Activated naive CD8-positive, alpha-beta T cell treated with anti-CD3 and anti-CD28 coated beads for 36 hours (primary cell): ENCODE measurements at regions not wholly inside any gene's neighbourhood (a gene's known extent, or its start where the extent isn't known, plus 50 kb on each side); places are given as distances from the start of the nearest gene placed in this dataset.

ENCODE experiments used
- DNase-seq: peaks from one replicate; pipeline ENCODE4 v3.0.0; 2021
- H3K27ac Mint-ChIP-seq: one replicate; pipeline ENCODE4 v1.8.0; 2022; ENCODE audit warnings: mild to moderate bottlenecking, moderate library complexity, mixed read lengths
- H3K27me3 Mint-ChIP-seq: one replicate; pipeline ENCODE4 v1.8.0; 2022; ENCODE audit warnings: mild to moderate bottlenecking, mixed read lengths
- H3K36me3 Mint-ChIP-seq: one replicate; pipeline ENCODE4 v1.8.0; 2021; ENCODE audit warnings: mild to moderate bottlenecking, mixed read lengths
- H3K4me1 Mint-ChIP-seq: one replicate; pipeline ENCODE4 v1.8.0; 2021; ENCODE audit warnings: mixed read lengths
- H3K4me3 Mint-ChIP-seq: one replicate; pipeline ENCODE4 v1.8.0; 2022; ENCODE audit warnings: mild to moderate bottlenecking, moderate library complexity, mixed read lengths
- H3K9me3 Mint-ChIP-seq: one replicate; pipeline ENCODE4 v1.8.0; 2022; ENCODE audit warnings: mixed read lengths

DNA sequence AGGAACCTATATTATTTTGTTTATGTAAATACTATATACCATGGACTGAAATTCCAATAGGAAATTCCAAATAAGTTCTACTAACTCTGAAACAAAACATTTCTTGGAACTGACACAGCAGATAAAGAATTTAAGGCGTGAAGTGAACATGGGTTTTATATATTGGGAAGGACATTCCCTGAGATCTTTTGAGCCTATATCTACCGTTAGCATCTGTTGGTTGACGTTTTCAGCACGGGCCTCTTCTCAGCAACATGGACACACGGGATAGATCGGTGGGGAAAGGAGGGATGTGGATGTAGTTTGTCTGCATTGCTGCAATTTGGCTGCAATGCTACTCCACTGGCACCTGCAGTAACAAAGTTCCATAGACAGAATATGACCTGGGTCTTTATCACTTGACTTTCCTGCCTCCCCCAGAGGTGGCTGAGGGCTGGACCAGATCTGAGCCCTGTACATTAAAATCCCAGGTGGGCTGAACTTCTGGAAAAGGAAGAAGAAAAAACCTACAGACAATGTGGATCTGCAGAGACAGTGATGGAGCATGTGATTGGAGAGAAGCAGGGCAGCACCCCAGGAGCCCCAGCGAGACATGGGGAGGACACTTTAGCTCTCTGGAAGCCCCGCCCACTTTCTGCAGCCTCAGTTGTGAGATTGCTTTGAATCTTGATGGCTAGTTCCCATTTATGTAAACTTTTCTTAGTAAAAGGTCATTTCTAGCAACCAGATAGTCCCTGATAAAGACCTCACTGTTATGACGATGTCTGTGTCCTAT lies 91.2 kb upstream of the CPEB4 start:
- no peak overlapping the region for H3K27ac Mint-ChIP-seq
- H3K4me3 Mint-ChIP-seq = no peak overlapping the region
- no peaks in the 10 kb centered on the region for H3K9me3 Mint-ChIP-seq
- DNase-seq = no peak
- no peaks in the 10 kb centered on the region for H3K36me3 Mint-ChIP-seq
- no peaks in the 10 kb centered on the region for H3K27me3 Mint-ChIP-seq
- no peaks in the 10 kb centered on the region for H3K4me1 Mint-ChIP-seq

DNA sequence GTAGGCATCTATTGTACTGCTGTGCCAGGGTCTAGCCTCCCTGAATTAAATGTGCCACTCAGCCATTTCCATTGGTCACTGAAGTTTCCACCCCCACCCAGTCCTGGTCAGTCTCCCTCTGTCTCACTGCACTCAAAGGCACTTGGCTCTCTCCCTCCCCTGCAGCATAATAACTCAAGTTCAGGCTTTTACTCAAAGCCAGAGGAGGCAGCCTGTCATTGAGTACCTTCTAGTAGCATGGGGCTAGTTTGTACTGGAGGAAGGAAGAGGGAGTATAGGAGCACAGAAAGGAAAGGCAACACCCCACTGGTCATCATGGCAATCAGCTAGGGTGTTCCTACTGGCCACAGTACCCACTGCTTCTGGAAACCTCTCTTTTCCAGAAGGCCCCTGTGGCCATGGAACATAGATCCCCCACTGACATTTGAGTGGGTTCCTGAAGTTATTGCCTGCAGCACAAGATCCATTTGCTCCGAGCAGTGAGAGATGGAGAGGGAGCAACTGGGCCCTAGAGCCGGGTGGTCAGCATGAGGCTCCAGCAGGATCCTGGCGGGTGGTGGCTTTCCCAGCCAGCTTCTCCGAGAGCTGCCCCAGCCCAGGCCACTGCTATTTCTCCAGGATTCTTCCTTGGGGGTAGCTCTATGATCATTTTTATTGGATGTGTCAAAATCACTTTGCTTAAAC lies 89.9 kb upstream of the CPEB4 start:
- H3K36me3 Mint-ChIP-seq = no peaks in the 10 kb centered on the region

DNA sequence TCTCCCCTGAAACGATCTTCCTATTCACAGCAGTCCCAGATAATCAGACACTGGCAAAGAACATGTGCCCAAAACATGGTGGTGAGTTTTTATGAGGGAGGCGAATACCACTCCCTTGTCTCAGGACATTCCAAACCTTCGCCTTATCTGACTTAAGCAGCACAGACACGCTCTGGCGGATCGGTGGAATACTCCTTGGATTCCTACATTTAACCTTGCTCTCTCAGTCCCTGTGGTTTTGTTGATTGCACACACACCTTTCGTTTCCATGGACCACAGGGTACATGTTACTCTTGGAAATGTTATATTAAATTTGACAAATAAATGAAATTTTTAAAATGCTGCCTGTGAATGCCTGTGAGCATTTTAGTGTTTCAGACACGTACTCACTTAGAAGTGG lies 87.8 kb upstream of the CPEB4 start:
- Mint-ChIP-seq H3K4me1 (no peaks in the 10 kb centered on the region), H3K27ac (no peak overlapping the region), H3K9me3 (peaks cover 3% of the 10 kb centered on the region), H3K4me3 (no peak overlapping the region), H3K27me3 (no peaks in the 10 kb centered on the region), H3K36me3 (no peaks in the 10 kb centered on the region)
- no peak for DNase-seq

More for the DNA sequence above, 89.9 kb upstream of the CPEB4 start:
- Mint-ChIP-seq H3K27me3 (no peaks in the 10 kb centered on the region), H3K9me3 (no peaks in the 10 kb centered on the region), H3K4me1 (no peaks in the 10 kb centered on the region), H3K4me3 (no peak overlapping the region), H3K27ac (no peak overlapping the region)
- no peak for DNase-seq

DNA sequence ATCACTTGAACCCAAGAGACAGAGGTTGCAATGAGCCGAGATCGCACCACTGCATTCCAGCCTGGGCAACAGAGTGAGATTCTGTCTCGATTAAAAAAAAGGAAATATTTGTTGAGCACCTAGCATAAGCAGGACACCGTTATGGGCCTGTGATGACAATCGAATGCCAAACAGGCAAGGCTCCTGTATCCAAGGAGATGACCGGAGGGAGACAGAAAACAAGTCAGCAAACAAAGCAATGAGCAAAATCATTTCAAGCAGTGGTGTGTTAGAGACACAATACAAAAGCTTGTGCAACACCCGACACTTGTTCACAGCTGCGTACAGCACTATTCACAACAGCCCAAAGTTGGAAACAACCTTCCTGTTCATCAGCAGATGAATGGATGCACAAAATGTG lies 87.1 kb upstream of the CPEB4 start:
- H3K27me3 Mint-ChIP-seq = no peaks in the 10 kb centered on the region
- no peaks in the 10 kb centered on the region for H3K4me1 Mint-ChIP-seq
- no peak overlapping the region for H3K4me3 Mint-ChIP-seq
- H3K27ac Mint-ChIP-seq = no peak overlapping the region
- peaks cover 3% of the 10 kb centered on the region for H3K9me3 Mint-ChIP-seq
- no peak for DNase-seq
- no peaks in the 10 kb centered on the region for H3K36me3 Mint-ChIP-seq

DNA sequence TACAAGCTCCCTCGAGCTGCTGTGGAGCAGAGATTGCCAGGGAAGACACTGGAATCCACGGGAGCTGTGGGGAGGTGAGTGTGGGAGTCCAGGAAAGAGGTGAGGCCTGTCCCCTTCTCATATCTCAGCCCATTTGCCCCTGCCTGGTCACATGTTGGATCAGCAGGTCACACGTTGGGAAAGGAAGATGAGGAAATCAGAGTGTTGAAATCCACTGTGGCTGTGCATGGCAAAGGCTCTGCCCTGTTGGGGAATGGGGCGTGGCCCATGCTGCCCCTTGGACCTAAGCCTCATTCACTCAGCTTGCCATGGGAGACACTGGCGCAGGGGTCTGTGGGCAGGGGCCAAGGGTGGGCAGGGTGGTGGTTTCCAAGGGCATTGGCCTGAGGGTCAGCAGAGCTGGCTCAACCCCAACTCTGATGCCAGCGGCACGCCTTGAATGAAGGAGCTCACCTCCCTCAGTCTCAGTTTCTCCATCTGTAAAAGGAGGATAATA lies 85.4 kb upstream of the CPEB4 start:
- H3K27me3 Mint-ChIP-seq = no peaks in the 10 kb centered on the region
- no peaks in the 10 kb centered on the region for H3K36me3 Mint-ChIP-seq
- H3K4me3 Mint-ChIP-seq = no peak overlapping the region
- no peaks in the 10 kb centered on the region for H3K4me1 Mint-ChIP-seq
- no peak for DNase-seq
- H3K9me3 Mint-ChIP-seq = peaks cover 3% of the 10 kb centered on the region
- H3K27ac Mint-ChIP-seq = no peak overlapping the region

DNA sequence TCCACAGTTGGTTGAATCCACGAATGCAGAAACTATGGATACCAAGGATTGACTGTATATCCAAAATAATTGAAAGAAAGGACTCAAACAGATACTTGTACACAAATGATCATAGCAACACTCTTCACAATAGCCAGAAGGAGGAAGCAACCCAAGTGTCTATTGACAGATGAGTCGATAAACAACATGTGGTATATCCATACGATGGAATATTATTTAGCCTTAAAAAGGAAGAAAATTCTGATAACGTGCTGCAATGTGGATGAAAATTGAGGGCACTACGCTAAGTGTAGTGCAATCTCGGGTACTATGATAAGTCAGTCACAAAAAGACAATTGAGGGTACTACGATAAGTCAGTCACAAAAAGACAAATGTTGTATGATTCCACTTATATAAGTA lies 83.6 kb upstream of the CPEB4 start:
- Mint-ChIP-seq H3K9me3 (peaks cover 3% of the 10 kb centered on the region), H3K27me3 (no peaks in the 10 kb centered on the region), H3K4me3 (no peak overlapping the region), H3K4me1 (no peaks in the 10 kb centered on the region), H3K36me3 (no peaks in the 10 kb centered on the region), H3K27ac (no peak overlapping the region)
- no peak for DNase-seq

DNA sequence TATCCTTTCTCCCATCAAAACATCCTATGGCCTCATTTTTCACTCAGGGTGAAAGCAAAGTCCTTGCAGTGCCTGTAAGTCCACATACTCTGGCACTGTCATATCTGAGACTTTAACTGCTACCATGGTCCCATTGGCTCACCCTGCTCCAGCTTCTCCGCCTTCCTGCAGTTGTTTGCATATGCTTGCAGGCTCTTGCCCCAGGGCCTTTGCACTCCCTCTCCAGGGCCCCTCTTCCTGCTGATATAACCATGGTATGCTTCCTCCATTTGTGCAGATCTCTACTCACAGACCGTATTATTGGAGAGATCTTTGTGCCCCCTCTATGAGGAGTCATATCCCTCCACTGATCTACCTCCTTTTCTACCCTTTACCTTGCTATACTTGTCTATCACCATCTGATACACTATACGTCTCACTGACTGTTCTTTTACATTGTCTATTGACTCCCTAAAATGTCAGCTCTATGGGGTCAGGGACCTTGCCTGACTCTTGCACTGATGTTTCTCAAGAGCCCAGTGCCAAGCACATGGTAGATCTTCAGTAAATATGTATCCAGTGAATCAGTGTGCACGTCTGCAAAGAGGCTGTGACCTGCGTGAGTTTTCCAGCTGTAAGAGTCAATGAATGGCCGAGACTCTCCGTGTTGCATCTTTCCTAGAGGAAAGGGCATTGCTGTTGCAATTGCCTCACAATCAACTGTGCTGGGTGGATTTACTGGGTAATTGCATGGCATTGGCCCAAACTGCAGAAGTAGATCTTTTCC lies 81.7 kb upstream of the CPEB4 start:
- H3K4me1 Mint-ChIP-seq = no peaks in the 10 kb centered on the region
- no peaks in the 10 kb centered on the region for H3K36me3 Mint-ChIP-seq
- DNase-seq = no peak
- H3K27me3 Mint-ChIP-seq = no peaks in the 10 kb centered on the region
- no peak overlapping the region for H3K27ac Mint-ChIP-seq
- no peak overlapping the region for H3K4me3 Mint-ChIP-seq
- H3K9me3 Mint-ChIP-seq = peaks cover 7% of the 10 kb centered on the region

DNA sequence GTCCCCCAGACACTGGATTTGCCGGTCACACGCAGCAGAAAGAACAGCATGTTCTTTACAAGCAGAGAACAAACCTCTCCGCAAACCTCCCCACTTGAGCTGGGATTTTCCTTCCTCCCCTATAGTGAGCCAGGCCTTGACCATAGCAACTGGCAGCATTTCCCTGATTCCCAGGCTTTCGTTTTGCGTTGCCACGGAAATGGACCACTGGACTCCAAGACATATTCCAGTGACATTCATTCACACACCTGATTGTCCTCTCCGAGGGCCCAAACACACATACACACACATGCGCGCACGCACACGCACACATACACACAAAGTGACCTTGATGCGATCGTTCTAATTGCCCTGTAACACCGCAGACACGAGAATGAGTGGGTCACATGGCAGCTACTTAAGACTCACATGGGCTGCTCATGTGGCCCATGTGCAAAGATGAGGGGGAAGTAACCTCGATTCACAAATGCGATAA lies 80.9 kb upstream of the CPEB4 start:
- Mint-ChIP-seq H3K36me3 (no peaks in the 10 kb centered on the region), H3K9me3 (peaks cover 8% of the 10 kb centered on the region), H3K27ac (no peak overlapping the region), H3K4me3 (no peak overlapping the region), H3K4me1 (no peaks in the 10 kb centered on the region), H3K27me3 (no peaks in the 10 kb centered on the region)
- DNase-seq = no peak

DNA sequence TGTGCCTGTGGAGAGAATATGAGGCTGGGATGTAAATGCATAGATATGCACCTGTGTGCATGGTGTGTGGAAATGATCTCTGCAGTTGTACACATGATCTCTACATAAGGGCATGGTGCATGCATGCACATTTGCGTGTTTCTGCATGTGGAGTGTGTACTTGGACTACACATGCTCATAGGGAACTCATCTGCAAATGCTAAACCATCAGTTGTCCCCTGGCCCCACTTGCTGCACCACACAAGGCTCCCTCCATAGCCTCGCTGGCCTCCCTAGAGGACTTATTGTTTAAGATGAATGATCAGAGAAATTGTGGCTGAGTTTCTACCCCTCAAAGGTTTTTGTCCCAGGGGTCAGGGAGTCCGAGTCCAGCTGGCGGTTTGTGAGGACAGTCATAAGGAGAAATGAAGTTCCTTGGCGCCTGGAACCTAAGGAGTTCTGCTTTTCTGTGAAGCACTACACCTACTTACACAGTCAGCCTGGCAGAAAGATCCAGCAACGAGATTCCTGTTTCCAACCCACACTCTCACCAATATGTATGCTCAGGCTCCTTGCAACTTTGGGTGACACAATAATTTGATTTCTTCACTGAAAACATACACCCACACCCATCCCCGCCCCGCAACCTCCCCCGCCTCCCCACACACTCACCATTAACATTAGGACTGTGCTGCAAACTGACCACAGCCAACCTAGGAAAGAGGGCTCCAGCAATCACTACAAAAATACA lies 79.9 kb upstream of the CPEB4 start:
- no peak for DNase-seq
- Mint-ChIP-seq H3K27ac (no peak overlapping the region), H3K36me3 (no peaks in the 10 kb centered on the region), H3K27me3 (no peaks in the 10 kb centered on the region), H3K4me1 (no peaks in the 10 kb centered on the region), H3K4me3 (no peak overlapping the region), H3K9me3 (peaks cover 8% of the 10 kb centered on the region)

DNA sequence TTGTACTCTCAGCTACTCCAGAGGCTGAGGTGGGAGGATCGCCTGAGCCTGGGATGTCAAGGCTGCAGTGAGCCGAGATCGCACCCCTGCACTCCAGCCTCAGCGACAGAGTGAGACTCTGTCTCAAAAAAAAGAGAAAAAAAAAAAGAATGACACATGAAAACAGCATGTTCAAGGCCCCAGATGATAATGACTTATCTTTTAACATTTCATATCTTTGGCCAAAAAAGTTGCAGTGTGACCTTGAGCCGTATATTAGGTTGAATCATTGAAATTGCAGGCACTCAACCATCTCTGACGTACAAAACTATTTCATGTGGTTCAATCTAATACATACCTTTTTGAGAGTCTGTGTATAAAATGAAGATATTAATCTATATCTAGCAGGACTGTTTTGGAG lies 79.1 kb upstream of the CPEB4 start:
- no peak for DNase-seq
- no peaks in the 10 kb centered on the region for H3K36me3 Mint-ChIP-seq
- H3K9me3 Mint-ChIP-seq = peaks cover 8% of the 10 kb centered on the region
- no peaks in the 10 kb centered on the region for H3K4me1 Mint-ChIP-seq
- H3K27ac Mint-ChIP-seq = no peak overlapping the region
- no peak overlapping the region for H3K4me3 Mint-ChIP-seq
- H3K27me3 Mint-ChIP-seq = no peaks in the 10 kb centered on the region

DNA sequence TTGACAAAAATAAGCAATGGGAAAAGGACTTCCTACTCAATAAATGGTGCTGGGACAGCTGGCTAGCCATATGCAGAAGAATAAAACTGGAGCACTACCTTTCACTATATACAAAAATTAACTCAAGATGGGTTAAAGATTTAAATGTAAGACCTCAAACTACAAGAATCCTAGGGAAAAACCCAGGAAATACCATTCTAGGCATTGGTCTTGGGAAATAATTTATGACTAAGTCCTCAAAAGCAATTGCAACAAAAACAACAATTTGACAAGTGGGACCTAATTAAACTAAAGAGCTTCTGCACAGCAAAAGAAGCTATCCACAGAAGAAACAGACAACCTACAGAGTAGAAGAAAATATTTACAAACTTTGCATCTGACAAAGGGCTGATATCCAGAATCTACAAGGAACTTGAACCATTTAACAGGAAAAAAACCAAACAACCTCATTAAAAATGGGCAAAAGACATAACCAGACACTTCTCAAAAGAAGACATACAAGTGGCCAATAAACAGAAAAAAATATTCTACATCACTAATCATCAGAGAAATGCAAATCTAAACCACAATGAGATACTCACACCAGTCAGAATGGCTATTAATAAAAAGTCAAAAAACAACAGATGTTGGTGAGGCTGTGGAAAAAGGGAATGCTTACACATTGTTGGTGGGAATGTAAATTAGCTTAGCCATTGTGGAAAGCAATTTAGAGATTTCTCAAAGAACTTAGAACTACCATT lies 75.2 kb upstream of the CPEB4 start:
- Mint-ChIP-seq H3K4me3 (no peak overlapping the region), H3K27me3 (no peaks in the 10 kb centered on the region), H3K36me3 (no peaks in the 10 kb centered on the region), H3K27ac (no peak overlapping the region), H3K4me1 (no peaks in the 10 kb centered on the region), H3K9me3 (peaks cover 5% of the 10 kb centered on the region)
- no peak for DNase-seq

DNA sequence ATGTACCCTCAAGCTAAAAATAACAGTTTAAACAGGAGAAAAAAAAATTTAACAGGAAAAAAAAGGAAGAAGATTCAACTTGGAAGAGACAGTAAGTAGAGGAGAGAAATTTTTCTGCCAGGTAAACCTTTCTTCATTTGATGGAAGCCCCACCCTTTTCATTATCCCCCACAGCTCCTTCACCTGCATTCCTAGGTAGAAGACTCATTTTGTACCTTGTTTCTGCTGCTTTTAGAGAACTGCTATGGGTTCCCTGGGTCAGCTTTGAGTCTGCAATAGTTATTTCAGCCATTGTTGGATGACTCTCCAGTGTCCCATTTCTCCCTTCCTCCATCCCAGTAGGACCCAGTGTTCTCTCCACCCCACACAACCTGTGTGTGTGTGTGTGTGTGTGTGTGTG lies 74.1 kb upstream of the CPEB4 start:
- Mint-ChIP-seq H3K36me3 (no peaks in the 10 kb centered on the region), H3K4me1 (no peaks in the 10 kb centered on the region), H3K4me3 (no peak overlapping the region), H3K9me3 (peaks cover 5% of the 10 kb centered on the region), H3K27ac (no peak overlapping the region), H3K27me3 (peaks cover 3% of the 10 kb centered on the region)
- DNase-seq = no peak

DNA sequence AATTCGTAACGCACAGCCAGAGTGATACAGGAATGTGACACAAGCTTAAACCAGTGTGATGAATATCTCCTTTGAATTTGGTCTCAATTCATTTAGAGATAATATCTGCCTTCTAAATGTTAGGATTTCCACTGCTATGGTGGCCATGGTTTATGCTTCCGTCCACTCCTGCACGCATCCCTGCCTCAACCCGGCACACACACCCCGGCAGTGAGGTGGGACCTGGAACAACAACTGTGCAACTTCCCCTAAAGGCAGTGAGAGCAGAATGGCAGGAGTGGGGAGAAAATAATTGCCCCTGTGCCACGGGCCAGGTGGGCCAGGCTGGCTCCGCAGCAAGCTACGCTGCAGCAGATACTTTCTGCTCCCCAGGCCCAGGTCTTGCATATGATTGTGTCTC lies 72.6 kb upstream of the CPEB4 start:
- H3K27ac Mint-ChIP-seq = no peak overlapping the region
- H3K4me1 Mint-ChIP-seq = no peaks in the 10 kb centered on the region
- H3K27me3 Mint-ChIP-seq = peaks cover 3% of the 10 kb centered on the region
- peaks cover 5% of the 10 kb centered on the region for H3K9me3 Mint-ChIP-seq
- no peak overlapping the region for H3K4me3 Mint-ChIP-seq
- DNase-seq = no peak
- H3K36me3 Mint-ChIP-seq = no peaks in the 10 kb centered on the region

DNA sequence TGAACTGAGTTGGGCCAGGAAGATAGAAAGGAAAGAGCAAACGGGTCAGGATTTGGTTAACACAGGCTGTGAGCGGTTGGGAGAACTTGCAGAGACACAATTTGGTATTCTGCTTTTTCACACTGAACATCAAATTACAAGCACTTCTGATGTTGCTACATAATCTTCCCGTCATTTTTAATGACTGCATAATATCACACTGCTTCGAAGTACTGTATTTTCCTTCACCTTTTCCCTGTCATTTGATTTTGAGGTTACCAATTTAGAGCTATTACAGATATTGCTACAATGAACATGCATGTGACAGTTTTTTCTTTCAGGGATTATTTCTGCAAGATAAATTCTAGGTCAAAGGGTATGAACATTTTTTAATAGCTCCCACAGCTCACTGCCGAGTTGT lies 71.4 kb upstream of the CPEB4 start:
- no peaks in the 10 kb centered on the region for H3K36me3 Mint-ChIP-seq
- no peak overlapping the region for H3K4me3 Mint-ChIP-seq
- H3K27me3 Mint-ChIP-seq = peaks cover 3% of the 10 kb centered on the region
- DNase-seq = no peak
- peaks cover 7% of the 10 kb centered on the region for H3K4me1 Mint-ChIP-seq
- no peak overlapping the region for H3K27ac Mint-ChIP-seq
- peaks cover under 1% of the 10 kb centered on the region for H3K9me3 Mint-ChIP-seq
